Cerebellar cortex (tissue), 1 donor: ENCODE measurements at regions not wholly inside any gene's neighbourhood (a gene's known extent, or its start where the extent isn't known, plus 50 kb on each side); places are given as distances from the start of the nearest gene placed in this dataset.
"Not testable (repeated sequence)": the region's sequence is repeated elsewhere in the genome, so short reads cannot be mapped to it uniquely, and the experiment has no call there.

Experiments
- DNase-seq: peaks from one replicate; pipeline ENCODE4 v3.0.0-alpha.2; 2015; ENCODE audit warnings: low spot score

DNA sequence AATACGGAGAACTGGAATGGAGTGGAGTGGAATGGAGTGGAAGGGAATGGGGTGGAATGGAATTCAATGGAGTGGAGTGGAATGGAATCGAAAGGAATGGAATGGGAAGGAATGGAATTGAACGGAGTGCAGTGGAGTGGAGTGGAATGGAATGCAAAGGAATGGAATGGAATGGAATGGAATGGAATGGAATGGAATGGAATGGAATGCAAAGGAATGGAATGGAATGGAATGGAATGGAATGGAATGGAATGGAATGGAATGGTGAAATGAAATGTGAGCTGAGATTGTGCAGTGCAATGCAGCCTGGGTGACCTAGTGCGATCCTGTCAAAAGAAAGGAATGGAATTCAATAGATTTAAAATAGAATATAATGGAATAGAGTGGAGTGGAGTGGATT is 357.3 kb upstream of the WSB1 start:
- not testable (repeated sequence) for DNase-seq

DNA sequence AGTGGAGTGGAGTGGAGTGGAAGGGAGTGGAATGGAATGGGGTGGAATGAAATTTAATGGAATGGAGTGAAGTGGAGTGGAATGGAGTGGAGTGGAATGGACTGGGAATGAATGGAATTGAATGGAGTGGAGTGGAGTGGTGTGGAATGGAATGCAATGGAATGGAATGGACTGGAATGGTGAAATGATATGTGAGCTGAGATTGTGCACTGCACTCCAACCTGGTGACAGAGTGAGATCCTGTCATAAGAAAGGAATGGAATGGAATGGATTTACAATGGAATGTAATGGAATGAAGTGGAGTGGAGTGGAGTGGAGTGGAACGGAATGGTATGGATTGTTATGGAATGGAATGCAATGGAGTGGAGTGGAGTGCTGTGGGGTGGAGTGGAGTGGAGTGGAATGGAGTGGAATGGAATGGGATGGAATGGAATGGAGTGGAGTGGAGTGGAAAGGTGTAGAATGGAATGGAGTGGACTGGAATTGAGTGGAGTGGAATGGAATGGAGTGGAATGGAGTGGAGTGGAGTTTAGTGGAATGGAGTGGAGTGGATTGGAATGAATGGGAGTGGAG is 356.1 kb upstream of the WSB1 start:
- not testable (repeated sequence) for DNase-seq

DNA sequence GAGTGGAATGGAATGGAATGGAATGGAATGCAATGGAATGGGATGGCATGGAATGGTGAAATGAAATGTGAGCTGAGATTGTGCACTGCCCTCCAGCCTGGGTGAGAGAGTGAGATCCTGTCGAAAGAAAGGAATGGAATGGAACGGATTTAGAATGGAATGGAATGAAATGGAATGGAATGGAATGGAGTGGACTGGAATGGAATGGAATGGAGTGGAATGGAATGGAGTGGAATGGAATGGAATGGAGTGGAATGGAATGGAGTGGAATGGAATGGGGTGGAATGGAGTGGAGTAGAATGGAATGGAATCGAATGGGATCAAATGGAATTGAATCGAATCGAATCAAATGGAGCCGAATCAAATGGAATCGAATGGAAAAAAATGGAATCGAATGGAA is 354.2 kb upstream of the WSB1 start:
- DNase-seq = not testable (repeated sequence)

DNA sequence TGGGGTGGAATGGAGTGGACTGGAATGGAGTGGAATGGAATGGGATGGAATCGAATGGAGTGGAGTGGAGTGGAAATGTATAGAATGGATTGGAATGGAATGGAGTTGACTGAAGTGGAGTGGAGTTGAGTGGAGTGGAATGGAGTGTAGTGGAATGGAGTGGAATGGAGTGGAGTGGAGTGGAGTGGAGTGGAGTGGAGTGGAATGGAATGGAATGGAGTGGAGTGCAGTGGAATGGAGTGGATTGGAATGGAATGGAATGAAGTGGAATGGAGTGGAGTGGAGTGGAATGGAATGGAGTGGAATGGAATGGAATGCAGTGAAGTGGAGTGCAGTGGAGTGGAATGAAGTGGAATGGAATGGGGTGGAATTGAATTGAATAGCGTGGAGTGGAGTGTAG is 353.3 kb upstream of the WSB1 start:
- not testable (repeated sequence) for DNase-seq

GRCh38 chr17:26962255-26963162 is 331.4 kb upstream of the WSB1 start:
- DNase-seq = no peak

DNA sequence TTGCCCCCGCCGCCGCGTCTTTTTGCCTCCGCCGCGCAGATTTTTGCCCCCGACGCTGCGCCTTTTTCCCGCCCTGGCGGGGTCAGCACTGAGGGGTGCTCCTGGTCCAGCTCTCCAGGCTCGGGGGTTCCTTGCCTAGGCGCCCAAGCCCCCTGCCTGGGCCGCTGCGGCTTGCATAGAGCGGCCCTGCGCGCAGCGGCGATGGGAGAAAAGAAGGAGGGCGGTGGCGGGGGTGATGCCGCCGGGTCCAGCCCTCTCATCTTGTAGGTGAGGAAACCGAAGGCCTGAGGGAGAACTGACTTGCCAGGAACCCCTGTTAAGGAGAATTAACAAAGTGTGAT is 330.8 kb upstream of the WSB1 start:
- DNase-seq = no peak

GRCh38 chr17:26965898-26966624 is 327.9 kb upstream of the WSB1 start:
- DNase-seq = not testable (repeated sequence)

GRCh38 chr17:26966625-26967179 is 327.2 kb upstream of the WSB1 start:
- DNase-seq = not testable (repeated sequence)

DNA sequence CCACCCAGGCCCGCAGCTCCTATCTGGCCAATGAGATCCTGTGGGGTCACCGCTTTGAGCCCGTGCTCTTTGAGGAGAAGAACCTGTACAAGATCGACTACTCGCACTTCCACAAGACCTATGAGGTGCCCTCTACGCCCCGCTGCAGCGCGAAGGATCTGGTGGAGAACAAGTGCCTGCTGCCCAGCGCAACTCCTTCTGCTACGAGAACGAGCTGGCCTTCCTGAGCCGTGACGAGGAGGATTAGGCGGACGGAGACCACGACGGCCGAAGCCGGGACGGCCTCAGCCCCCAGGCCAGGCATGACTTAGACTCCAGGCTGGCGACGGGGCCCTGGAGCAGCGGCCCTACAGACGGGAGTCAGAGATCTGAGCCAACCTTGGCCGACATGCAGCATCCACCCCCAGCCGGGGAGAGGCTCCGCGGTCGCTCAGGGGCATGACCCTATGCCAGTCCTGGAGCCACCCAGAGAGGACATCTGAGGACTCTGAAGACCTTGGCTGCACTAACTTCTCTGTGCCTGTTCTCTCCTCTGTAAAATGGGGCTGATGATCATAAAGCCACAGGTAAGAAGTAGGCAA is 312.0 kb upstream of the WSB1 start:
- DNase-seq = not testable (repeated sequence)

GRCh38 chr17:26982563-26982962 is 311.4 kb upstream of the WSB1 start:
- not testable (repeated sequence) for DNase-seq

DNA sequence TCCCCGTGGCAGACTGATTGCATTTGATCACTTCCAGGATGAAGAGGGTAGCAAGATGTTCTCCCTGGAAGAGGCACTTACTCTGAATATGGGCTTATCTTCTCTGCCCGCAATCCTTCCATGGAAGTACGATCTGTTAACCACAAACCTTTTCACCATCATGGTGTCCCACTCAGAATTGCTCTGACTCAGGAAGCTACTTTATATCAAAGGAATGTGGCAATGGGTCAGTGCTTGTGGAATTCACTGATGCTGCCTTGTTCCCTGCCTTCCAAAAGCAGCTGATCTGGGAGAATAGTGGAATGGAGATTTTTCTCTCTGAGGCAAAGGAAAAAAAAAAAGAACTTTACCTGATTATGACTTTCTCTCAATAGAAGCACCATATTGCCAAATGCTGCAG is 306.1 kb upstream of the WSB1 start:
- not testable (repeated sequence) for DNase-seq

DNA sequence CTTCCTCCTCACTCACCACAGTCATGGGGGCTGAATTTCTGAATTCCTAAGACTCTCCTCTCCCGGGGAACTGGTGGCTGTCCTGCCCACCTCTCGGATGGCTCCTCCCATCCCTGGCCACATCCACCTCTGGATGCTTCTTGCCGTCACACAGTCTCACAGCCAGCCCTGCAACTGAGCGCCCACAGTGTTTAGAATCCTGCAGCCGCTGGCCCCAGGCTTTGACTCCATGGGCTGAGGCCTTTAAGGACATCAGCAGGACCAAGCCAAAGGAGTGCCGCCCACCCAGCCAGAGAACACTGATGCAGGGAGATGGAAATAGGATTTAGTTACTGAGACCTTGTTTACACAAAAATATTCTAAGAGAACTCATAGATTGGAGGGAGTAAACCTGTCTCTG is 299.3 kb upstream of the WSB1 start:
- DNase-seq = not testable (repeated sequence)

DNA sequence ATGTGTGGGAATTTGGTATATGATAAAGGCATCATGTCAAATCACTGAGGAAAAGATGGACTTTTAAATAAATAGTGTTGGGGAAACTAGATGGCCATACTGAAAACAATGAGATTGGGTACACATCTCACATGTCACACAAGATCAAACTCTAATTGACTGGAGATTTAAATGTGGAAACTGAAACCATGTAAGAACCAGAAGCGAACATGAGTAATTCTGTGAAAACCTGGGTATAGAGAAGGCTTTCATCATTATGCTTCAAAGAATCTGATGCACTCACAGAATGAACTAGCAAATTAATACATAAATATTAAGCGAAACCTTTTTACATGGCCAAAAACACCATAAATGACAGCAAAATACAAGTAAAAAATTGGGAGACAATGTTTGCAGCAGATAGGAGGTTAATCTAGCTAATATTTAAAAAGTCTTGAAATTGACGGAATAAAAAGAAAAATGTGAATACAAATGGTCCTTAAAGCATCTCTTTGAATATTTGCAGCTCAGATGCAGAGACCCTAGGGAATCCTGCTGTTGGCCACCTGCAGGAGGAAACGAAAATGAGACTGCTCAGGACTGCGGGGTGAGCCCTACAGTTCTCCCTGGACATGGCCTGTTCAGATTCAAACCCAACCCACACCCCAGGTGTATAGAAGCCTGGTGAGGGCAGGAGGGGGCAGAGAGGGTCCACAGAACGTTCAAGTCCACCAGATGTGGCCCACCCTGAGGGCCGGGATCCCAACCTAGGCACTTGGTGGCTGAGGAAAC is 297.6 kb upstream of the WSB1 start:
- DNase-seq = not testable (repeated sequence)

DNA sequence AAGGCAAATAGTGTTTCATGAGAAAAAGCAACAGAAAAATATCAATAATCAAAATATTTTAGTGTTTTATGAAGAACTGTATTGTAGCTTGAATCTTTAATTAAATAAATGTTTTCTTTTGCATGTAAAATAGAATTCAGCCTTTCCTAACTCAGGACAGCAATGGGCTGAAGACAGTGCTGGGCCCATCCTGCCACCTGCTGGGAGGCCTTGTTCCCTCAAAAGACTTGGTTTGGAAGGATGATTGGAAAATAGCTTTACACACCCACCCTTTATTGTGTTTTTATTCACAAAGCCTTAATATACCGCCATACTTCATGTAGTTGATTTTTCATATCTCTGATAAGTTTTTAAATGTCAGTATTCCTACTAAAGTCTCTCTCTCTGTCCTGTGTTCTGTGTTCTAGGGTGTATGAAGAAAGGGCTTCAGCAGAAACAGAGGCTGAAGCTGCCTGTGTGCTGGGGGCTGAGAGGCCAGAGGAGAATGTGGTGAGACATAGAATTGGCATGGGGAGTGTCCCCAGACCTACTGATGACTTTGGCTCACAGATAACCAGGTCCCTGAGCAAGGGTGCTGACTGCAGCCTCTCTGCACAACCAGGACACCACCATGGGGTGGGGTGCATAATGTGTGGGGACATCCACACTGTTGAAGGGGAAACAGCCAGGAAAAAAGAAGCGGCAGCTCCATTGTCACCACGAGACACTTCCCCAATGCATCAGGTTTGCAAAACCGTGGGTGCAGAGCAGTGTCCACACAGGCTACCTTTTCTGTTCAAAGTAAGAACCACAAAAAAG is 286.0 kb upstream of the WSB1 start:
- DNase-seq = not testable (repeated sequence)

DNA sequence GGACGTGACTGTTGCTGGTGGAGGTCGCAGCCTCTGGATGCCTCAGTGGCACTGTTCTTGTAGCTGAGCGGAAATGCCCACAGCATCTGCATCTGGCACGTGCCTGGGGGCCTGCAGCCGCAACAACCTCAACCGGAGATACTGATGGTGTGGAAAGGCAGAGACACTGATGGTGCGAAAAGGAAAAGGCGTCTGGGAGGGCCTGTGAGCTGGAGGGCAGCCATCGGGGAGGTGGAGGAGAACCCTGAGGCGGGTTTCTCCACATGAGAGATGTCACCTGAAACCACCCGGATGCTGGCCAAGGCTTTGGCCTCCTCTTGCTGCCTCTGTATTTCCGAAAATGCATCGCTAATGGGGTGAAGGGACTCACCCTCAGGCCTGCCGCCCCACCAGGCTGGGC is 284.8 kb upstream of the WSB1 start:
- no peak for DNase-seq

GRCh38 chr17:27010138-27010537 is 283.8 kb upstream of the WSB1 start:
- DNase-seq = not testable (repeated sequence)

DNA sequence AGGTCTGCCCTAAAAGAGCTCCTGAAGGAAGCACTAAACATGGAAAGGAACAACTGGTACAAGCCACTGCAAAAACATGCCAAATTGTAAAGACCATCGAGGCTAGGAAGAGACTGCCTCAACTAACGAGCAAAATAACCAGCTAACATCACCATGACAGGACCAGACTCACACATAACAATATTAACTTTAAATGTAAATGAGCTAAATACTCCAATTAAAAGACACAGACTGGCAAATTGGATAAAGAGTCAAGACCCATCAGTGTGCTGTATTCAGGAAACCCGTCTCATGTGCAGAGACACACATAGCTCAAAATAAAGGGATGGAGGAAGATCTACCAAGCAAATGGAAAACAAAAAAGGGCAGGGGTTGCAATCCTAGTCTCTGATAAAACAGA is 263.4 kb upstream of the WSB1 start:
- not testable (repeated sequence) for DNase-seq

- DNase-seq = no peak
These were observed 255.2 kb upstream of the WSB1 start for GRCh38 chr17:27038676-27039075.

DNA sequence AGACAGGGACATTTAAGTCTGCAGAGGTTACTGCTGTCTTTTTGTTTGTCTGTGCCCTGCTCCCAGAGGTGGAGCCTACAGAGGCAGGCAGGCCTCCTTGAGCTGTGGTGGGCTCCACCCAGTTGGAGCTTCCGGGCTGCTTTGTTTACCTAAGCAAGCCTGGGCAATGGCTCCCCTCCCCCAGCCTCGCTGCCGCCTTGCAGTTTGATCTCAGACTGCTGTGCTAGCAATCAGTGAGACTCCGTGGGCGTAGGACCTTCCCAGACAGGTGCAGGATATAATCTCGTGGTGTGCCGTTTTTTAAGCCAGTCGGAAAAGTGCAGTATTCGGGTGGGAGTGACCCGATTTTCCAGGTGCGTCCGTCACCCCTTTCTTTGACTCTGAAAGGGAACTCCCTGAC is 248.9 kb upstream of the WSB1 start:
- not testable (repeated sequence) for DNase-seq

DNA sequence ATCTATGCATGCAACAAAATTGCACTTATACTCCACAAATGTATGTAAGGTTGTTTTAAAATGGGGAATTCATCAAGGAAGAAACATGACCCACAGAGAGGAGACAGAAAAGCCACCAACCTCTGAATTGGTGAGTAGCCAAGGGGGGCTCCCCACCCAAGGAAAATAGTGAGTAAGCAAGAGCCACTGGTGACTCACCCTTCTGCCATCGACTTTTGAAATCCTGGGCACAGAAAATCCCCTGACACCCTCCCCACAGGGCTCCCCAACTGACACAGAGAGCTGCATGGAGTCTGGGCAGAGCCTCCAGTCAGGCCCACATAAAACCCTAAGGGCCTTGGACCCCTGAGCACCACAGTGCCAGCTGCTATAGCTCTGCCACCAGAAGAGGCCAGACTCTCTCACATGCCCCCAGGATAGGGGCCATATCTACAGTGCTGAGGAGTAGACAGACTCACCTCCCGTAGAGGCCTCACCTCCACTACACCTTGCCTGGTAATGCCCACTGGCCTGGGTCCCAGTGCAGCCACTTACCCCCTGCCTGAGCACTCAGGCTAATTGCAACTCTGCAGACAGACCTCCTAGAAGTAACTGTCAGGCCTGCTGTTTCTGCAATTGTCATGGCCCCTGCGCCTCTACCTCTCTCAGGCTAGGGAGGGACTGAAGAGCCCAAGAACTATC is 244.7 kb upstream of the WSB1 start:
- DNase-seq = no peak
